Neural cell (in vitro differentiated cells): ENCODE measurements at regions not wholly inside any gene's neighbourhood (a gene's known extent, or its start where the extent isn't known, plus 50 kb on each side); places are given as distances from the start of the nearest gene placed in this dataset.

ENCODE experiments used
- H2AFZ ChIP-seq: fragments of 200-600, 300-800 bp; sonication (generic), shearing (Covaris generic); 2 replicates; pipeline ENCODE4 v1.6.0; 2014; ENCODE audit warnings: low read depth, mild to moderate bottlenecking, antibody characterized with exemption, low read length, moderate library complexity
- H3F3A ChIP-seq: fragments of 200-600 bp; shearing (Covaris generic); 2 replicates; pipeline ENCODE4 v1.6.1; 2016; ENCODE audit warnings: mild to moderate bottlenecking, moderate library complexity, mixed read lengths, antibody characterized with exemption, low read length; ENCODE audit not compliant: insufficient read depth, poor library complexity, severe bottlenecking
- H3K27ac ChIP-seq: fragments of 200-600, 300-800 bp; sonication (generic), shearing (Covaris generic); 2 replicates; pipeline ENCODE4 v1.5.1; 2014; ENCODE audit warnings: mild to moderate bottlenecking, low read length, moderate library complexity
- H3K27me3 ChIP-seq: fragments of 300-800, 200-600 bp; sonication (generic), shearing (Covaris generic); 2 replicates; pipeline ENCODE4 v1.6.0; 2014; ENCODE audit warnings: mild to moderate bottlenecking, low read depth, low read length, moderate library complexity; ENCODE audit not compliant: insufficient read depth
- H3K36me3 ChIP-seq: fragments of 300-800, 200-600 bp; sonication (generic), shearing (Covaris generic); 2 replicates; pipeline ENCODE4 v1.5.1; 2014; ENCODE audit warnings: mild to moderate bottlenecking, antibody characterized with exemption, low read length, moderate library complexity; ENCODE audit not compliant: insufficient read depth
- H3K4me2 ChIP-seq: fragments of 300-800, 200-600 bp; sonication (generic), shearing (Covaris generic); 2 replicates; pipeline ENCODE4 v1.6.0; 2014; ENCODE audit warnings: mild to moderate bottlenecking, low read length
- H3K4me3 ChIP-seq: fragments of 300-800, 200-600 bp; sonication (generic), shearing (Covaris generic); 2 replicates; pipeline ENCODE4 v1.5.1; 2014; ENCODE audit warnings: mild to moderate bottlenecking, low read length, moderate library complexity
- H3K79me2 ChIP-seq: fragments of 200-600 bp; shearing (Covaris generic); replicated peaks from 2 replicates; pipeline ENCODE4 v1.6.0; 2014; ENCODE audit warnings: mild to moderate bottlenecking, low read length, moderate library complexity; ENCODE audit not compliant: insufficient read depth
- H3K9ac ChIP-seq: fragments of 300-800, 200-600 bp; sonication (generic), shearing (Covaris generic); 2 replicates; pipeline ENCODE4 v1.6.1; 2016; ENCODE audit warnings: mild to moderate bottlenecking, low read length, mixed read lengths
- H3K9me2 ChIP-seq: fragments of 200-600 bp; shearing (Covaris generic); 2 replicates; pipeline ENCODE4 v1.6.1; 2016; ENCODE audit warnings: mild to moderate bottlenecking, low read length, mixed read lengths; ENCODE audit not compliant: insufficient read depth
- H3K9me3 ChIP-seq: fragments of 200-600, 300-800 bp; sonication (generic), shearing (Covaris generic); 2 replicates; pipeline ENCODE4 v1.6.1; 2016; ENCODE audit warnings: mild to moderate bottlenecking, mixed run types, low read length, moderate library complexity, mixed read lengths
- H4K20me1 ChIP-seq: fragments of 200-600 bp; shearing (Covaris generic); 2 replicates; pipeline ENCODE4 v1.6.1; 2016; ENCODE audit warnings: mild to moderate bottlenecking, mixed run types; ENCODE audit not compliant: insufficient read depth
- EP300 ChIP-seq: fragments of 450-650 bp; conservative IDR thresholded peaks from 2 replicates; pipeline ENCODE4 v1.6.1; 2014; ENCODE audit warnings: antibody characterized with exemption, mild to moderate bottlenecking, moderate library complexity; ENCODE audit not compliant: poor library complexity, severe bottlenecking
- EZH2 ChIP-seq: fragments of 200-600, 300-800 bp; shearing (Covaris generic), sonication (generic); IDR thresholded peaks from 2 replicates; pipeline ENCODE4 v1.6.1; 2014; ENCODE audit warnings: antibody characterized with exemption, low read length, borderline replicate concordance, mild to moderate bottlenecking; ENCODE audit not compliant: insufficient read depth, poor library complexity, severe bottlenecking
- MXI1 ChIP-seq: fragments of 450-650 bp; conservative IDR thresholded peaks from 2 replicates; pipeline ENCODE4 v1.6.1; 2014; ENCODE audit warnings: antibody characterized with exemption, mild to moderate bottlenecking; ENCODE audit not compliant: poor library complexity, severe bottlenecking
- POLR2AphosphoS5 ChIP-seq: IDR thresholded peaks from 2 replicates; pipeline ENCODE4 v1.6.1; 2012
- RAD21 ChIP-seq: fragments of 450-650 bp; conservative IDR thresholded peaks from 2 replicates; pipeline ENCODE4 v1.6.1; 2014; ENCODE audit warnings: antibody characterized with exemption, mild to moderate bottlenecking, moderate library complexity
- SMC3 ChIP-seq: fragments of 450-650 bp; conservative IDR thresholded peaks from 2 replicates; pipeline ENCODE4 v1.6.1; 2014; ENCODE audit warnings: antibody characterized with exemption, mild to moderate bottlenecking, moderate library complexity; ENCODE audit not compliant: poor library complexity
- TAF1 ChIP-seq: IDR thresholded peaks from 2 replicates; pipeline ENCODE4 v1.6.1; 2012; ENCODE audit warnings: low read depth
- TF ChIP-seq, protein P1 (sequence below): fragments of 450-650 bp; IDR thresholded peaks from 2 replicates; pipeline ENCODE4 v1.5.1; 2014; ENCODE audit warnings: antibody characterized with exemption, mild to moderate bottlenecking, moderate library complexity; ENCODE audit not compliant: poor library complexity, severe bottlenecking
- TF ChIP-seq, protein P2 (sequence below): IDR thresholded peaks from 2 replicates; pipeline ENCODE4 v1.6.1; 2012; ENCODE audit warnings: borderline replicate concordance

DNA sequence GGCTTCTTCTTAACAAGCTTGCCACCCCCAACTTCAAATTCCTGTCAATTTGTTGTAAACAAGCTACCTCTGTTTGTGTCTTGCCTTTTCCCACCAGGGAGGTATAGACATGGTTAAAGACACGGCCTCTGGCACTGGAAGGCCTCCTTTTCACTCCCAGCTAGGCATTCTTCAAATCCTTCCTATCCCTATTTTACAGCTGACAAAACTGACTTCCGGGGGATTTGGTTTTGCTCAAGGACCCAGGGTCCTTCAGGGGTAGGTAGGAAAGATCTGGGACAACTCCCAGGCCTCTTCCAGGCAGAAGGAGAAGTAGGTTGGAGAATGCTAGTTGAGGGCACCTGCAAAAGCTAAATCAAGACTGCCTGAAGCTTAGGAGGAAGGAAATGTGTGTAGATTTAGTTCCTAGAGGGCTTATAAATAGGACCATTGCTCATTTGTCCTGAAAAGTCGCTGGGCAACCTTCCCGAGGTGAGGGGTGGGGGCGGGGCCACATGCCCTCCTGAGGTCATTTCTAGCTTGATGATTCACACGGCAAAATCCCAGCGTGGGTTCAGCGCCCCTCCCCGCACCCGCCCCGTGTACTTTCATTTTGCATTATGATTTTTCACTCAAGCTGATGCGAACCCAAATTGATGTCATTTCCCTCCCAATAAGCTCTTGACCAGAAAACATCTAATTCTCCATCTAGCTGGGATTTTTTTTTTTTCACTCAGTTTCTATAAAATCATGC lies 365.5 kb downstream of the SHQ1 start:
- Histone ChIP-seq H3K4me3 (no peak overlapping the region), H3K79me2 (no peaks in the 10 kb centered on the region), H3K27me3 (no peaks in the 10 kb centered on the region), H3K9ac (no peak overlapping the region), H3K27ac (no peak overlapping the region), H3K4me2 (no peak overlapping the region), H3K9me3 (no peaks in the 10 kb centered on the region), H3K36me3 (no peaks in the 10 kb centered on the region), H3F3A (no peaks in the 10 kb centered on the region), H3K9me2 (no peaks in the 10 kb centered on the region), H2AFZ (no peak overlapping the region), H4K20me1 (no peaks in the 10 kb centered on the region)
- TF ChIP-seq POLR2AphosphoS5: no peak
- no peak for TF ChIP-seq SMC3
- TF ChIP-seq TAF1: no peak
- no peak for TF ChIP-seq MXI1
- TF ChIP-seq, protein P1, sequence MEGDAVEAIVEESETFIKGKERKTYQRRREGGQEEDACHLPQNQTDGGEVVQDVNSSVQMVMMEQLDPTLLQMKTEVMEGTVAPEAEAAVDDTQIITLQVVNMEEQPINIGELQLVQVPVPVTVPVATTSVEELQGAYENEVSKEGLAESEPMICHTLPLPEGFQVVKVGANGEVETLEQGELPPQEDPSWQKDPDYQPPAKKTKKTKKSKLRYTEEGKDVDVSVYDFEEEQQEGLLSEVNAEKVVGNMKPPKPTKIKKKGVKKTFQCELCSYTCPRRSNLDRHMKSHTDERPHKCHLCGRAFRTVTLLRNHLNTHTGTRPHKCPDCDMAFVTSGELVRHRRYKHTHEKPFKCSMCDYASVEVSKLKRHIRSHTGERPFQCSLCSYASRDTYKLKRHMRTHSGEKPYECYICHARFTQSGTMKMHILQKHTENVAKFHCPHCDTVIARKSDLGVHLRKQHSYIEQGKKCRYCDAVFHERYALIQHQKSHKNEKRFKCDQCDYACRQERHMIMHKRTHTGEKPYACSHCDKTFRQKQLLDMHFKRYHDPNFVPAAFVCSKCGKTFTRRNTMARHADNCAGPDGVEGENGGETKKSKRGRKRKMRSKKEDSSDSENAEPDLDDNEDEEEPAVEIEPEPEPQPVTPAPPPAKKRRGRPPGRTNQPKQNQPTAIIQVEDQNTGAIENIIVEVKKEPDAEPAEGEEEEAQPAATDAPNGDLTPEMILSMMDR: no peak
- TF ChIP-seq, protein P2, sequence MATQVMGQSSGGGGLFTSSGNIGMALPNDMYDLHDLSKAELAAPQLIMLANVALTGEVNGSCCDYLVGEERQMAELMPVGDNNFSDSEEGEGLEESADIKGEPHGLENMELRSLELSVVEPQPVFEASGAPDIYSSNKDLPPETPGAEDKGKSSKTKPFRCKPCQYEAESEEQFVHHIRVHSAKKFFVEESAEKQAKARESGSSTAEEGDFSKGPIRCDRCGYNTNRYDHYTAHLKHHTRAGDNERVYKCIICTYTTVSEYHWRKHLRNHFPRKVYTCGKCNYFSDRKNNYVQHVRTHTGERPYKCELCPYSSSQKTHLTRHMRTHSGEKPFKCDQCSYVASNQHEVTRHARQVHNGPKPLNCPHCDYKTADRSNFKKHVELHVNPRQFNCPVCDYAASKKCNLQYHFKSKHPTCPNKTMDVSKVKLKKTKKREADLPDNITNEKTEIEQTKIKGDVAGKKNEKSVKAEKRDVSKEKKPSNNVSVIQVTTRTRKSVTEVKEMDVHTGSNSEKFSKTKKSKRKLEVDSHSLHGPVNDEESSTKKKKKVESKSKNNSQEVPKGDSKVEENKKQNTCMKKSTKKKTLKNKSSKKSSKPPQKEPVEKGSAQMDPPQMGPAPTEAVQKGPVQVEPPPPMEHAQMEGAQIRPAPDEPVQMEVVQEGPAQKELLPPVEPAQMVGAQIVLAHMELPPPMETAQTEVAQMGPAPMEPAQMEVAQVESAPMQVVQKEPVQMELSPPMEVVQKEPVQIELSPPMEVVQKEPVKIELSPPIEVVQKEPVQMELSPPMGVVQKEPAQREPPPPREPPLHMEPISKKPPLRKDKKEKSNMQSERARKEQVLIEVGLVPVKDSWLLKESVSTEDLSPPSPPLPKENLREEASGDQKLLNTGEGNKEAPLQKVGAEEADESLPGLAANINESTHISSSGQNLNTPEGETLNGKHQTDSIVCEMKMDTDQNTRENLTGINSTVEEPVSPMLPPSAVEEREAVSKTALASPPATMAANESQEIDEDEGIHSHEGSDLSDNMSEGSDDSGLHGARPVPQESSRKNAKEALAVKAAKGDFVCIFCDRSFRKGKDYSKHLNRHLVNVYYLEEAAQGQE: no peak
- TF ChIP-seq EZH2: no peak
- TF ChIP-seq RAD21: no peak
- no peak for TF ChIP-seq EP300

DNA sequence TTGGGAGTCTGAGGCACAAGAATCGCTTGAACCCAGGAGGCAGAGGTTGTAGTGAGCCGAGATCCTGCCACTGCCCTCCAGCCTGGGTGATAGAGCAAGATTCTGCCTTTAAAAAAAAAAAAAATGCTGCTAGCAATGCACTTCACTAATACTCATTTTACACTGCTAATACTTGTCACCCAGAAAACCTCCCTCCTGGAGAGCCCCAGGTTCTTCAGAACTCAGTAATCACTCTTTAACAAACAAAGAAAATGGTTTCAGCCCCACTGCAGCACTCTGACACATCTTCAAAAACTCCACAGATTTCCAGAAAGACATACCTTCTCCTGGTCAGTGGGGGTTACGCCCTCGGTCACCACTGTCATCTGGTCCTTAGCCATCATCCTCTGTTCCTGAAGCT lies 366.7 kb downstream of the SHQ1 start:
- no peaks in the 10 kb centered on the region for H3F3A ChIP-seq
- H3K4me2 ChIP-seq: no peak overlapping the region
- H3K79me2 ChIP-seq: no peaks in the 10 kb centered on the region
- H3K9me2 ChIP-seq: no peaks in the 10 kb centered on the region
- no peaks in the 10 kb centered on the region for H3K27me3 ChIP-seq
- TF ChIP-seq, protein P1: no peak
- TF ChIP-seq POLR2AphosphoS5 (no peak), MXI1 (no peak), SMC3 (no peak), RAD21 (no peak), EZH2 (no peak), TAF1 (no peak), EP300 (no peak)
- TF ChIP-seq, protein P2: no peak
- no peaks in the 10 kb centered on the region for H3K36me3 ChIP-seq
- H2AFZ ChIP-seq: no peak overlapping the region
- no peak overlapping the region for H3K27ac ChIP-seq
- no peaks in the 10 kb centered on the region for H3K9me3 ChIP-seq
- H4K20me1 ChIP-seq: no peaks in the 10 kb centered on the region
- H3K4me3 ChIP-seq: no peak overlapping the region
- H3K9ac ChIP-seq: no peak overlapping the region
